HG03103 (cell line): ENCODE measurements at regions not wholly inside any gene's neighbourhood (a gene's known extent, or its start where the extent isn't known, plus 50 kb on each side); places are given as distances from the start of the nearest gene placed in this dataset.
"Not testable (repeated sequence)": the region's sequence is repeated elsewhere in the genome, so short reads cannot be mapped to it uniquely, and the experiment has no call there.

ENCODE experiments used
- ATAC-seq: cut with Tn5 transposase; IDR thresholded peaks from one replicate; pipeline ENCODE4 v1.9.1; 2021; ENCODE audit warnings: low read depth; ENCODE audit not compliant: unreplicated experiment

GRCh38 chr1:190665045-190665444 is 187.4 kb upstream of the BRINP3 start:
- ATAC-seq = no peak

DNA sequence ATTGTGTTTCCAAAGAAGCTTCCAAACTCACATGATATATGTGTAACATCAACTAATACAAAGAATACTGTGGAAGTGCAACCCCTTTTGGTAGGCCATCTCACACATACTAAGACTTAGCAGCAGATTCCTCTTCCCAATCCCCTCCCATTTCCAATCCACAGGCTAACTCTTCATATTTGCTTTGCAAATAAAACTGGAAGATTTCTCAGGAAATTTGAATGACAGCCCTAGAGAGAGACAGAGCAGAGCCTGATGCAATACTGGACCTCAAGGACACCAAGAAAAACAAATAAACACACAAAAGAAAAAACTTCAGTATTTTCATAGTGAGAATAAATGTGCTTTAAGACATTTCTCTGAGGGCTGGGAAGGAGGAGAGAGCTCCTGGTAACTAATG is 190.2 kb upstream of the BRINP3 start:
- ATAC-seq = no peak

- no peak for ATAC-seq
These were observed 201.4 kb upstream of the BRINP3 start for GRCh38 chr1:190679044-190679443.

DNA sequence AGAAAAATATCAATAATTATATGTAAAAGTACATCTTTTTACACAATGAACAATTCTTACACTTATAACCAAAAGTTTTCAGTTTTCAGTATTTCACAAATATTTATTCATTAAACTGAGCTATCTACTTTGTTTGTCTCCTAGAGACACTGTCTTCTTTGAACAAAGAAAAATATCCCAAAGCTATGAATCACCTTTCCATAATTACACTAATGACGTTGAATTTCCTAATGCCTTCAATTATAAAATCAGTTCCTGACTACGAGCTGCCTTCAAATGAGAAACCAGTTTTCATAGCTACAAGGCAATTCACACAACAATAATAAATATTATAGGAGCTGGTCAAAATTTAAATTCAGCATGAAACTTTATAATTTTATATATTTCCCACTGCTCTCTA is 201.8 kb upstream of the BRINP3 start:
- no peak for ATAC-seq

GRCh38 chr1:190679983-190680382 is 202.3 kb upstream of the BRINP3 start:
- ATAC-seq = no peak

DNA sequence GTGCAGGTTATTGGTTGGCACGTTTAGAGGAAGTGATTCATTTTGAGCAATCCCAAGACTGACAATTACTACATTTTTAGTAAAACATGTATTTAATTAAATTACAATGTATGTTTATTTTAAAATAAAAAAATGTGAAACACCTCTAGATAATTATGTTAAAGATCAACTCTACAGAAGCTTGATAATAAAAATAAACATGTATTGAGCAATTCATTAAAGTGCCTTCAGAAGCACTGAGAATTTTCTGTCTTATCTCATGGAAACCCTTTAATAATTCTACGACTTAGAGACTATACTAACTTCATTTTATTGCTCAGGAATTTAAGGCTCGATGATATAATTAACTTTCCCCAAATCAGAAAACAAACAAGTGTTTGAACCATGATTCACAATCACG is 208.0 kb upstream of the BRINP3 start:
- no peak for ATAC-seq

- ATAC-seq = no peak
These were observed 210.4 kb upstream of the BRINP3 start for GRCh38 chr1:190688096-190688495.

- not testable (repeated sequence) for ATAC-seq
These were observed 220.8 kb upstream of the BRINP3 start for GRCh38 chr1:190698488-190698887.

DNA sequence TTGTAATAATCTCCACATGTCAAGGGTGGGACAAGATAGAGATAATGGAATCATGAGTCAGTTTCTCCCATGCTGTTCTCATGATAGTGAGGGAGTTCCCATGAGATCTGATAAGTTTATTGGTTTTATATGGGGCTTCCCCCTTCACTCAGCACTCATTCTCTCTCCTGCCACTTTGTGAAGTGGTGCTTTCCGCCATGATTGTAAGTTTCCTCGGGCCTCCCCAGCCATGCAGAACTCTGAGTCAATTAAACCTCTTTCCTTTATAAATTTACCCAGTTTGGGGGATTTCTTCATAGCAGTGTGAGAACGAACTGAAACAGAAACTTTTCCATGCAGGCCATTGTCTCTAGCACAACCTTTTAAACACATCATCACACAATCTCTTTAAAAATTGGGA is 221.5 kb upstream of the BRINP3 start:
- no peak for ATAC-seq

DNA sequence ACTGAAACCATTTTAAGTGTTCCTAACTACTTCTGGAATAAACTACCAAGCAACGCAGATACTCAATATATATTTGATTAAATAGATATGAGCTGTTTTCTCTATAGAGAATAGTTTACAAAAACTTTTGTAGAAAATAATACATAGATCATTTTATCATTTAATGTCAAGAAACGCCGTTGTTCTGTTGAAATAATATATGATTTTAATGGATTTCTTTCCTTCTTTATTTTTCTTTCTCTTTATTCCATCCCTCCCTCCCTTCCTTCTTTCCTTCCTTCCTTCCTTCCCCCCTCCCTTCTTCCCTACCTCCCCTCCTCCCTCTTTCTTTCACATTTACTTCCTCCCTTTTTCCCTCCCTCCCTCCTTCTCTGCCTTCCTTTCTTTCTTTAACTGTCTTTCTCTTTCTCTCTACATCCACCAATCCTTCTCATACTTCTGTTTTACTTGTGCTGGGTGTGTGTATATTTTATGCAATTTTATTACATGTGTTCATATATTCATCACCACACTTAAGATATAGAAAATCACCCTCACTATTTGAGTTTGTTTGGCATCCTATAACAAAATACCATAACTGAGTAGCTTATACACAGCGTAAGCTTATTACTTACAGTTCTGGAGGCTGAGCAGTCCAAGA is 230.9 kb upstream of the BRINP3 start:
- ATAC-seq = no peak

- no peak for ATAC-seq
These were observed 233.4 kb upstream of the BRINP3 start for GRCh38 chr1:190711069-190711468.

DNA sequence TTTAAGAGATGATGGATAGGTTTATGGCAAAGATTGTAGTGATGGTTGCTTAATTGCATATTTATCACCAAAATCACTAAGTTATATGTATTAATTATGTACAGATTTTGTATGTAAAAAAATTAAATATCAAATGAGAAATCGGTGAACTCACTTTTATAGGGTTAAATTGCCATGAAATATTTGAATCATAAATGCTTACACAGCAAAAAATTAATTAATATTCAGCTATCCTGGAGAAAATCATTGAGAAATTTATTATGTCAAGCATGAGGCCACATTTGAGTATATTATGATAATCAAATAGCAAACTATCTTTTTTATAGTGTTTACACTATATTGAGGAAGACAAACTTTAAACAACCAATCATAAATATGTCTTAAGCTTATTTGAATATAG is 239.4 kb upstream of the BRINP3 start:
- ATAC-seq = no peak

- ATAC-seq = no peak
These were observed 259.4 kb upstream of the BRINP3 start for GRCh38 chr1:190736971-190737590.

DNA sequence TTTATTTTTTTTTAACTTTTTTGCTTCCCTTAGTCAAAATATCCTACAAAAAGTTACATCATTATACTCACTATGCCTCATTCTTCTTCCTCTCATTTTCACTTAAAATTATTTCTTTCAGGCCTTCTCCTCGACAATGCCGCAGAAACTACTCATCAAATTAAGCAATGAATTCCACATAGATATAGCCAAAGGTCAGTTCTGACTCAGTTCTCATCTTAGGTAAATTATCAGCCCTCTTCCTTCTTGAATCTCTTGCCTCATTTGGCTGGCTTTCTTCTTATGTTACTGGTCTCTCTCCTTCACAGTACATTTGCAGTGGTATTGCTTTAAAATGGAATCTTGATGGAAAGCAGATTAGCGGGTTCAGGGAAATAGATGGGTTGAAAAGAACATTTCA is 260.7 kb upstream of the BRINP3 start:
- no peak for ATAC-seq

DNA sequence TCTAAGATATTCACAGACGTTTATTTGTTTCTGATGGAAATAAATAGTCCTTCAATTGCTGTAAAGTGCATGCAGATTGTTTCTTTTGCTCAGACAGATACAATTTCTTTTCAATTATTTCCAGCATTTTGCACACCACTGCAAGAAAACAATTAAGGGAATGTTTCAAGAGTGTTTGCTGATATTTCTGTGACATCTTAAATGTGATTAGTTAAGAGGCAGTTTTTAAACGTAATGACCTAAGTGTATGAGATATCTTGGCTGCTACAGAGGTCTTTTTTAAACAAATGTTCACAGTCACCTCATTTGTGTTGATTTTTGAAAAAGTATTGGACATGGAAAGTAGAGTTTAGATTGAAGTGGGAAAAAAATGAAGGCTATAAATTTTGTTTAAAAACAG is 262.3 kb upstream of the BRINP3 start:
- no peak for ATAC-seq

- no peak for ATAC-seq
These were observed 270.0 kb upstream of the BRINP3 start for GRCh38 chr1:190747704-190748103.

DNA sequence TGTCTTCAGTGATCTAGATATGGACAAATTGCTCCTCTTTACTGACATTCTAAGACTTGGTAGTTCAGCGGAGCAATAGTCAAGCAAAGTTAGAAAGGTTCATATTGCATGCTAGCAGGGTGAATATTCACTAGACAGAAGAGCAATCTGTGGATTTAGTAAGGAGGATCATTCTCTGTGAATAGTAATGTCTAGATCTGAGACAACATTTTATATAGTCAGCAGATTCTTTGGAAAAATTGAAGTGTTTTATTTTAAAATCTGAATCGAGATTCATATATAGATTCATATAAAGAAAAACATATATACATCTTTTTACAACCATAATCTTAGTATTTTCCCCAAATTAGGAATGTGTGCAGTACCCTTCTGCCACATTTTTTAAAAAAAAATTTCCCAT is 274.5 kb upstream of the BRINP3 start:
- ATAC-seq = no peak

DNA sequence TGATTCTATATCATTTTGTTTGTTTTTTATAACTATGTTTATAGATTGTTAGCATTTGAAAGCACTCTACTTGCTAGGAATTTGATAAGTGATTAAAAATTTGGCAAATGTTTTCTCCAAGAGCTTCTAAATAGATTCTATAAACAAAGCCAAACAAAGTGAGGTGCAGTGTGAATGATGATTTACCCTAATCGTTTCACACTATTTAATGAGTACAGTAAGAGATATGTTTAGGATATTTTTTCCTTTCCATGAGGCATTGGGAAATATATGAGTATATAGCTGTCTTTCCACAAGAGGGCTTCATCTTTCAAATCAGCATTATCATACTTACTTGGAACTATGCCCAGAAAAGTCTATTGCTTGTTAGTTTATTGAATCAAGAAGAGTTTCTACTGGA is 277.0 kb upstream of the BRINP3 start:
- no peak for ATAC-seq

GRCh38 chr1:190759807-190760206 is 282.1 kb upstream of the BRINP3 start:
- peak; percentile 94 for ATAC-seq

DNA sequence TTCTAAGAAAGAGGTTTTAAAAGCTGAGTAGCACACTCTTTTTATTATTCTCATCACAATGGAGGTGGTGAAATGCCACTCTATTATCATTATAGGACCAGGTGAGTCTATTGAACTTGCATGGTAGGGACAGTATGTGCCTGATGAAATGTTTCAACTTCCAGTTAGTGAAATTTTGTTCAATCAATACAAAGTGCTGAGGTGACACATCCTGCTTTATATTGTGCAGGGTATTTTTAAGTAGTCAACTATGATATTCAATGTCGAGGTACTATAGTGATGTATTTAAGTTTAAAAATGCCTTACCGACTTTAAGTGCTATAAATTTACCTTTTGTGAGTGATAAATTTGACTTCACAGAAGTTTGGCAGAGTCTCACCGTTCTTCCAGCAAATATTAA is 284.7 kb upstream of the BRINP3 start:
- ATAC-seq = no peak

DNA sequence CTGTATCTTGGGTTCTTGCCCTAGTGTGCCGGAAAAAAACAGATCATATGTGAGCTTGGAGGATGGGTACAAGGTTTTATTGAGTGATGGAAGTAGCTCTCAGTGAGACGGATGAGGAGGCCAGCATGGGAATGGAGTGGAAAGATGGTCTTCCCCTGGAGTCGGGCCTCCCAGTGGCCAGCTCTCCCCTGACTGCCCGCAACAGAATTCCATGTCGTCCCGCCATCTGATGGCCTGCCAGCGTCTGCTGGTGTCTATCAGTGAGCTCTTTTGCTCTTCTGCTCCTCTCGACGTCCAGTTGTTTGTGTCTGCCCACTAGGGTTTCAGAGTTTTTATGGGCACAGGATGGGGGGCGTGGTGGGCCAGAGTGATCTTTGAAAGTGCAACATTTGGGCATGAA is 315.2 kb upstream of the BRINP3 start:
- no peak for ATAC-seq

GRCh38 chr1:190807629-190808028 is 330.0 kb upstream of the BRINP3 start:
- no peak for ATAC-seq

DNA sequence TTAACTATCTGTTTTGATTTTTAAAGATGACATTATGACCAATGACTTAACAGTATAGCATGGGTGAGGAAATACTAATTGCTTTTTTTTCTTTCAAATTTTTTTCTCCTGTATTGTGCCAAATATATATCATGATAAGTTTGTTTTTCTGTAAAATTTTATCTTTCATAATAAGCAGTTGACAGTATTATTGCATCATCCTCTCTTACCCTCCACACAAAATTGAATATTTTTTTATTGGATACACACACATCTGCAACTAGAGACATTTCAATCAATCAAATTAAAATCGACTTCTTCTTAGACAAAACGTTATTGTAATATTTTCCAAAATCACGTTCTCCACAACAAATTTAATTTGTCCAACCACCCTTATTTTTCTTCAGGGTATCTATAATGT is 330.4 kb upstream of the BRINP3 start:
- ATAC-seq = no peak
